ENCODE measurements at regions not wholly inside any gene's neighbourhood (a gene's known extent, or its start where the extent isn't known, plus 50 kb on each side); places are given as distances from the start of the nearest gene placed in this dataset.

DNA sequence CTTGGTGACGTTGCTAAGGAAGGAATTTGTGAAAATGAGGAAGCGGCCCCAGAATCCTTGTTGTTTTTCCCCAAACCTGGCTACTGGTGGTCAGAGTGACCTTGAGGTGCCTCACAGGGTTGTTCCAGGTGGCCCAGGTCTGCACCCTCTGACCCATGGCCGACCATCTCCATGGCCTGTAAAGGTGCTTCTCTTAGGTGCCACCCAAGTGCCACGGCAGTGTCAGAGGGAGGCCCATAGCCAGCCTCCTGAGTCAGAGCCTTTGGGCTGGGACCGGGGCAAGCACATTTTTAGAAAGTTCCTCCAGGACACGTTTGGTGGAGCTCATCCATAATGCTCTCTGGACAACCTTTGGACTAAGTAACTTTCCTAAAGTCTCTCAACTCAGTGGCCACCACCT, 83.9 kb upstream of the IRS2 start:
- TF ChIP-seq, protein P1, sequence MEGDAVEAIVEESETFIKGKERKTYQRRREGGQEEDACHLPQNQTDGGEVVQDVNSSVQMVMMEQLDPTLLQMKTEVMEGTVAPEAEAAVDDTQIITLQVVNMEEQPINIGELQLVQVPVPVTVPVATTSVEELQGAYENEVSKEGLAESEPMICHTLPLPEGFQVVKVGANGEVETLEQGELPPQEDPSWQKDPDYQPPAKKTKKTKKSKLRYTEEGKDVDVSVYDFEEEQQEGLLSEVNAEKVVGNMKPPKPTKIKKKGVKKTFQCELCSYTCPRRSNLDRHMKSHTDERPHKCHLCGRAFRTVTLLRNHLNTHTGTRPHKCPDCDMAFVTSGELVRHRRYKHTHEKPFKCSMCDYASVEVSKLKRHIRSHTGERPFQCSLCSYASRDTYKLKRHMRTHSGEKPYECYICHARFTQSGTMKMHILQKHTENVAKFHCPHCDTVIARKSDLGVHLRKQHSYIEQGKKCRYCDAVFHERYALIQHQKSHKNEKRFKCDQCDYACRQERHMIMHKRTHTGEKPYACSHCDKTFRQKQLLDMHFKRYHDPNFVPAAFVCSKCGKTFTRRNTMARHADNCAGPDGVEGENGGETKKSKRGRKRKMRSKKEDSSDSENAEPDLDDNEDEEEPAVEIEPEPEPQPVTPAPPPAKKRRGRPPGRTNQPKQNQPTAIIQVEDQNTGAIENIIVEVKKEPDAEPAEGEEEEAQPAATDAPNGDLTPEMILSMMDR (conservative IDR thresholded peaks at IDR 0.05; ENCODE audit: low read depth in 2 of 2): no peak
- TF ChIP-seq EZH2phosphoT487 (IDR thresholded peaks at IDR 0.05; ENCODE audit: unreplicated experiment) (no peak), POLR2AphosphoS5 (IDR thresholded peaks at IDR 0.05; ENCODE audit: low read depth) (no peak), ZNF331 (CRISPR knock-in tag; IDR thresholded peaks at IDR 0.05; ENCODE audit: low read depth) (no peak), EZH2 (IDR thresholded peaks at IDR 0.05; ENCODE audit: low read depth, unreplicated experiment) (no peak)
- TF ChIP-seq, protein P2, sequence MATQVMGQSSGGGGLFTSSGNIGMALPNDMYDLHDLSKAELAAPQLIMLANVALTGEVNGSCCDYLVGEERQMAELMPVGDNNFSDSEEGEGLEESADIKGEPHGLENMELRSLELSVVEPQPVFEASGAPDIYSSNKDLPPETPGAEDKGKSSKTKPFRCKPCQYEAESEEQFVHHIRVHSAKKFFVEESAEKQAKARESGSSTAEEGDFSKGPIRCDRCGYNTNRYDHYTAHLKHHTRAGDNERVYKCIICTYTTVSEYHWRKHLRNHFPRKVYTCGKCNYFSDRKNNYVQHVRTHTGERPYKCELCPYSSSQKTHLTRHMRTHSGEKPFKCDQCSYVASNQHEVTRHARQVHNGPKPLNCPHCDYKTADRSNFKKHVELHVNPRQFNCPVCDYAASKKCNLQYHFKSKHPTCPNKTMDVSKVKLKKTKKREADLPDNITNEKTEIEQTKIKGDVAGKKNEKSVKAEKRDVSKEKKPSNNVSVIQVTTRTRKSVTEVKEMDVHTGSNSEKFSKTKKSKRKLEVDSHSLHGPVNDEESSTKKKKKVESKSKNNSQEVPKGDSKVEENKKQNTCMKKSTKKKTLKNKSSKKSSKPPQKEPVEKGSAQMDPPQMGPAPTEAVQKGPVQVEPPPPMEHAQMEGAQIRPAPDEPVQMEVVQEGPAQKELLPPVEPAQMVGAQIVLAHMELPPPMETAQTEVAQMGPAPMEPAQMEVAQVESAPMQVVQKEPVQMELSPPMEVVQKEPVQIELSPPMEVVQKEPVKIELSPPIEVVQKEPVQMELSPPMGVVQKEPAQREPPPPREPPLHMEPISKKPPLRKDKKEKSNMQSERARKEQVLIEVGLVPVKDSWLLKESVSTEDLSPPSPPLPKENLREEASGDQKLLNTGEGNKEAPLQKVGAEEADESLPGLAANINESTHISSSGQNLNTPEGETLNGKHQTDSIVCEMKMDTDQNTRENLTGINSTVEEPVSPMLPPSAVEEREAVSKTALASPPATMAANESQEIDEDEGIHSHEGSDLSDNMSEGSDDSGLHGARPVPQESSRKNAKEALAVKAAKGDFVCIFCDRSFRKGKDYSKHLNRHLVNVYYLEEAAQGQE (IDR thresholded peaks at IDR 0.05; ENCODE audit: unreplicated experiment): no peak
